T47D (cell line): ENCODE measurements at regions not wholly inside any gene's neighbourhood (a gene's known extent, or its start where the extent isn't known, plus 50 kb on each side); places are given as distances from the start of the nearest gene placed in this dataset.
"Not testable (repeated sequence)": the region's sequence is repeated elsewhere in the genome, so short reads cannot be mapped to it uniquely, and the experiment has no call there.

Source experiments
- DNase-seq, 2 experiments: peaks; one replicate each; pipeline versions ENCODE4 v3.0.0 to v3.0.0-alpha.2; 2011 to 2012; ENCODE audit warnings: low read depth in 1 of 2, low spot score in 1 of 2
- JUND ChIP-seq: IDR thresholded peaks from 2 replicates; pipeline ENCODE4 v1.6.1; 2012; ENCODE audit warnings: low read depth
- in situ Hi-C: cut with HindIII; loops from 2 replicates; pipeline ENCODE4 v1.10.0; 2016; ENCODE audit warnings: low sequenced_read_pairs, low pct_unique_long_range_greater_than_20kb

DNA sequence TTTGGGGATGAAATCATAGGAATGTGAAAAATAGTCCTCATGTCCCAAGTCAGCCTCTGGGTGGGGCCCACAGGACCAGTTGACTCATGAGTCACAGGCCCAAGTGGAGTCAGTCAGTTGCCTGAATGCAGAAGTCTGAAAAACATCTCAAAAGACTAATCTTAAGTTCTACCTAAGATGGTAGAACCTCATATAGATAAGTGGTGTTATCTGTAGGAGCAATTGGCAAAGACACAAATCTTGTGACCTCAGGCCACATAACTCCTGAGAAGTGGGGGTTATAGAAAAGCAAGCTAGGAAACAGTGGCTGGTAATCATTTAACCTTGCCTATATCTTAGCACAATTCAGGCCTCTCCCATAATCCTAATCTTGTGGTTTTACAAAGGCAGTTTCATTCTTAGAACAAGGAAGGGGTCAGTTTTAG, 257.1 kb upstream of the SPOPL start:
- no peak for TF ChIP-seq JUND
- in situ Hi-C loops, result no loop called here
- DNase-seq, result no peak

- in situ Hi-C loops, result no loop called here
- TF ChIP-seq JUND, result no peak
These were observed 256.3 kb upstream of the SPOPL start for GRCh38 chr2:138245310-138245709.

DNA sequence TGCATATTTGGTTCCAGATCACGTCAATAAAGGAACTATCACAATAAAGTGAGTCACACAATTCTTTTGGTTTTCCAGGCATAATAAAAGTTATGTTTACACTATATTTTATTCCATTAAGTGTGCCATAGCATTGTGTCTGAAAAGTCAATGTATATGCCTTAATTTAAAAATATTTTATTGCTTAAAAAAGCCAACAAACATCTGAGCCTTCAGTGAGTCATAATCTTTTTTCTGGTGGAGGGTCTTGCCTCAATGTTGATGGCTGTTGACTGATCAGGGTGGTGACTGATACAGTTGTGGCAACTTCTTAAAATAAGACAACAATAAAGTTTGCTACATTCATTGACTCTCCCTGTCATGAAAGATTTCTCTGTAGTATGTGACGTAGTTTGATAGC, 254.3 kb upstream of the SPOPL start:
- in situ Hi-C loops, result no loop called here
- no peak for TF ChIP-seq JUND
- no peak for DNase-seq

More at GRCh38 chr2:138245310-138245709, 256.3 kb upstream of the SPOPL start:
- no peak for DNase-seq

GRCh38 chr2:138249207-138249606, 252.4 kb upstream of the SPOPL start:
- no peak for DNase-seq
- in situ Hi-C loops, result no loop called here
- no peak for TF ChIP-seq JUND

DNA sequence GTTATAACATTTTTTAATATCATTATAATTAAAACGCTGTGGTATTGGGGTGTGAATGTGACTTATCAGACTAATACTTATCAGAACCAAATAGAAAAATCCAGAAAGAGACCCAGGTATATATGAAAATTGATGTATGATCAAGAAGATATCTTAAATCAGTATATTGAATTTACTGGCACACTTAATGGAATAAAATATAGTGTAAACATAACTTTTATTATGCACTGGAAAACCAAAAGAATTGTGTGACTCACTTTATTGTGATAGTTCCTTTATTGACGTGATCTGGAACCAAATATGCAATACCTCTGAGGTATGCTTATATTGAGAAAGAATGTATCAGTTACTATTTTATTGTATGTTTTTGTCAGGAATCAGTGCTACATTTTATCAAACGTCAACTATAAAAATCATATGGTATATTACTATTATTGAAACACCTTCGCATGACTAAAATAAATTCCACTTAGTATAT, 250.7 kb upstream of the SPOPL start:
- DNase-seq, in situ Hi-C loops: not testable (repeated sequence)

DNA sequence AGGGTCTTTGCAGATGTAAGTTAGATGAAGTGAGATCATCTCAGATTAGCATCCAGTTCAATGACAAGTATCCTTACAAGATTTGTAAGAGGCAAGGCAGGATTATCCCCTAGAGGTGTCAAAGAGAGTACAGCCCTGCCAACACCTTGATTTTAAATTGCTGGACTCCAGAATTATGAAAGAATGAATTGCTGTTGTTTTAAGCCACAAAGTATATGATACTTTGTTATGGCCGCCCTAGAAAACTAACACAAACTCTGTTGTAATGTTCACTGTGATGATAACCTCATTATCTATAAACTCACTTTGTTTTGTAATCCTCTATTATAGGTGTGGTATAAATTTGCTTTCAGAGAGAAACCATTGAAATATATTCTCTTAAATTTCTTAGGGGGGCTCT, 249.0 kb upstream of the SPOPL start:
- TF ChIP-seq JUND, result no peak
- DNase-seq, result no peak
- in situ Hi-C loops, result no loop called here

- in situ Hi-C loops, result no loop called here
- no peak for DNase-seq
- TF ChIP-seq JUND, result no peak
These were observed 245.9 kb upstream of the SPOPL start for GRCh38 chr2:138255670-138256069.

- no peak for TF ChIP-seq JUND
- in situ Hi-C loops, result no loop called here
- DNase-seq, result no peak
These were observed 234.2 kb upstream of the SPOPL start for GRCh38 chr2:138267161-138267901.

DNA sequence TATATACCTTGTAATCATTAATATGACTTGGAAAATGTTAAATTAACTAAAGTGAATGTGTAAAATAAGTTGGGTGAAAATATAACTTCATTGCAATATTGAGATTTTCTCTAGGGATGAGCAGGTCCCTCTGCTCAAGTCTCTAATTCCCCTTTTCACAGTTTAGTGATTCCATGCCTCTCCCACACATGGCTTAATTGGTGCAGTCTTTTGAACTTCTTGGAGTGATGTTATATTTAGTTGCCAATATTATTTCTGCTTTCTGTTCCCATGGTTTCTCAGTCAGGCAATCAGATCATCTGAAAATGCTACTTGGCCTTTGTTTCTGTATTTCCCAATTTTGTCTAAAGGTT, 233.7 kb upstream of the SPOPL start:
- DNase-seq, result no peak
- TF ChIP-seq JUND, result no peak
- in situ Hi-C loops, result no loop called here

DNA sequence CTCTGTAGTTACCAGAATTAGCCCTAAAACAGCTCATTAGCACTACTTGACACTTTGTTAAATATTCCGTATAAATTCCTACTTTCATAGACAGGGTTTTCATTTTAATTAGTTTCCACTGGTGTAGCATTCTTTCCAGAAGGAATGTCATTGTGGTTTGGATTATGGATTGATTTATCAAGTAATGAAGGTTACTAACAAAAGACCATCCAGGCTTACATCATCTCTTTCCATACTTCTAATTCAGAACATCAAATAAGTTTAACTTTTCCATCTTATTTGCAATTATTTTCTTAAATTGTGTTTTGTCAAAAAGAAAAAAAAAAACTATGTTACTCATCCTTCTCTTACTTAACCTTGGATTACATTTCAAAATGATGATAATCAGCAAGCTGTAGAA, 231.8 kb upstream of the SPOPL start:
- TF ChIP-seq JUND, result no peak
- in situ Hi-C loops, result no loop called here
- no peak for DNase-seq

GRCh38 chr2:138271467-138271866, 230.1 kb upstream of the SPOPL start:
- in situ Hi-C loops, result no loop called here

DNA sequence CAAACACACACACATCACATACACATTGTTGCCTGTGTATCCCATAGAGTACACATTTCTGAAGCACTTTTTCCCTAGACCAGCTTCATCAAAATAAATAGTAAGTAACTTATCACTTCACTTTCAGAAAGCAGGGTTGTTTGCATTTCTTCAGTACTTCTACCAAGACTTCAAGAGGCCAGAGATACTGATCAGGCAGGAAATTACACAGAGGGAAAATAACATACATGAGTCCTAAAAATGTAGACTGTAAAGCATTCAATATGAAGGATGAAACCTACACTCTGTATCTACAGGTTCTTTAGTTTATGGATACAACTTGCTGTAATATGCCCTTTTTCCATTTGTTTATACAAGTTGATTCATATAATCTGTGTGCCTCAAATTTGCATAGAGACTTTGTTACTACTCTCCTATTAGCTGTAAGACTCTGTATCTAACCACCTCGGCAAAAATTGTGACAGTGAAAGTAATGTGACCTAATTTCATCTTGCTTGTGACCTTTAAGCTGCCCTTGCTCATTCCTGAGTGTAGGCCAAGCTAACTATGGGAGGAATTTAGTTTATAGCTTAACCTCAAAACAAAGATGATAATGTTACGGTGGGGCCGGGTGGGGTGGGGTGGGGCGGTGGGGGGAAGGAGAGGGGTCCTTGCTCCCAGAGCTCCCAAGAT, 228.9 kb upstream of the SPOPL start:
- in situ Hi-C loops, result no loop called here
- TF ChIP-seq JUND, result no peak
- no peak for DNase-seq

More at GRCh38 chr2:138271467-138271866, 230.1 kb upstream of the SPOPL start:
- TF ChIP-seq JUND, result no peak
- DNase-seq, result no peak

DNA sequence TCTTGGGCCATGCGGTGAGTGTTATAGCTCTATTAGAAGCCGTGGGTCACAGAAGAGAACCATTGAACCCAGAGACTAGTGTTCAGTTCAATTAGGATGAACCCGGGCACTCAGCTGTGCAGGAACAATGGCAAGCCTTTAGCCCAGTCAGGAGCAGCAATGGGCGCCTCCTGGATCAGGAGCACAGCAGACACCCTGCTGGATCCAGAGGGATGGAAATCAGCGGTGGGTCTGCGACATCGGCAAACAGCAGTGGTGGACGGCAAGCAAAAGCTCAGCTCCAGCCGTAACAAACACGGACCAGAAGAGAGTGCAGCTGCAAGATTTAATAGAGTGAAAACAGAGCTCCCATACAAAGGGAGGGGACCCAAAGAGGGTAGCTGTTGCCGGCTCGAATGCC, 228.3 kb upstream of the SPOPL start:
- DNase-seq, in situ Hi-C loops: not testable (repeated sequence)
